B cell (primary cell): ENCODE measurements at regions not wholly inside any gene's neighbourhood (a gene's known extent, or its start where the extent isn't known, plus 50 kb on each side); places are given as distances from the start of the nearest gene placed in this dataset.

ENCODE experiments used
- CTCF ChIP-seq: fragments of 200-600 bp; IDR thresholded peaks from one replicate; pipeline ENCODE4 v1.8.0; 2022; ENCODE audit warnings: antibody characterized with exemption, mild to moderate bottlenecking
- EZH2 ChIP-seq: IDR thresholded peaks from 2 replicates; pipeline ENCODE4 v1.6.1; 2012; ENCODE audit warnings: borderline replicate concordance, low read depth, mild to moderate bottlenecking, moderate library complexity, low read length; ENCODE audit not compliant: insufficient read depth, poor library complexity, severe bottlenecking

DNA sequence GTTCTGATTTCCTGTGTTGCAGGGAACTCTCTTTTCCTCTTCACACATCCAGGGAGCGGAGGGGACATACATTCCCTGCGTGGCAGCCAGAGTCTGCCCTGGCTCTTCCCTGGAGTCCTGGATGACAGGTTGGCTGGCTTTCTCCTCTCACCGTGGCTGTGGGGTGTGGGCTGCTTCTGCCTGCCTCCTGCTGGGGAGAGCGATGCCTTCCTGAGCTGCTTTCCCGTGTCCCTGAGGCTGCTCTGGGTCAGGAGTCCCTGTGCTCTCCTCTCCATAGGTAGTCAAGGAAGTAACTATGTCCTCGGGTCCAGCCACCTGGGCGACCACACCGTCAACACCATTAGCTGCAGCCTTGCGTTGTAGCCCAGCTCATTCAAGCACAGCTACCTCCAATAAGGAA lies 451.7 kb downstream of the QKI start:
- TF ChIP-seq CTCF (no peak), EZH2 (no peak)
